GM23338 (cell line): ENCODE measurements at regions not wholly inside any gene's neighbourhood (a gene's known extent, or its start where the extent isn't known, plus 50 kb on each side); places are given as distances from the start of the nearest gene placed in this dataset.

Experiments
- CREB1 ChIP-seq: fragments of 250-450 bp; sonication (Bioruptor Pico); IDR thresholded peaks from 2 replicates; pipeline ENCODE4 v1.5.0; 2020; ENCODE audit warnings: low read depth, mild to moderate bottlenecking, moderate library complexity
- EZH2 ChIP-seq: fragments of 200-600 bp; sonication (generic); IDR thresholded peaks from one replicate; pipeline ENCODE4 v1.8.0; 2017; ENCODE audit warnings: antibody characterized with exemption, mild to moderate bottlenecking, low read depth; ENCODE audit not compliant: unreplicated experiment
- EZH2phosphoT487 ChIP-seq: fragments of 200-600 bp; sonication (generic); IDR thresholded peaks from one replicate; pipeline ENCODE4 v1.8.1; 2018; ENCODE audit warnings: antibody characterized with exemption; ENCODE audit not compliant: unreplicated experiment
- JUNB ChIP-seq: IDR thresholded peaks from one replicate; pipeline ENCODE4 v1.6.1; 2016; ENCODE audit warnings: antibody characterized with exemption; ENCODE audit not compliant: unreplicated experiment
- NANOG ChIP-seq: IDR thresholded peaks from 2 replicates; pipeline ENCODE4 v1.6.1; 2016; ENCODE audit warnings: antibody characterized with exemption, borderline replicate concordance
- POLR2AphosphoS5 ChIP-seq: IDR thresholded peaks from 2 replicates; pipeline ENCODE4 v1.6.1; 2016; ENCODE audit warnings: antibody characterized with exemption, low read depth
- STAT1 ChIP-seq: IDR thresholded peaks from one replicate; pipeline ENCODE4 v1.6.1; 2016; ENCODE audit warnings: antibody characterized with exemption; ENCODE audit not compliant: unreplicated experiment
- ZNF331 ChIP-seq: fragments of 250-450 bp; sonication (Bioruptor Pico); IDR thresholded peaks from 2 replicates; pipeline ENCODE4 v1.5.0; 2020; ENCODE audit warnings: low read depth, mild to moderate bottlenecking, moderate library complexity
- ZNF462 ChIP-seq: fragments of 250-450 bp; sonication (Bioruptor Pico); IDR thresholded peaks from 2 replicates; pipeline ENCODE4 v1.5.0; 2020; ENCODE audit warnings: mild to moderate bottlenecking, moderate library complexity
- TF ChIP-seq, protein P1 (sequence below), 2 experiments: fragments of 200-600 bp in 1 of 2; sonication (generic) in 1 of 2; conservative IDR thresholded peaks; 2 replicates each; pipeline versions ENCODE4 v1.5.1 to v1.6.1; 2016 to 2017; ENCODE audit warnings: antibody characterized with exemption in 2 of 2, low read depth in 2 of 2, mild to moderate bottlenecking in 2 of 2, moderate library complexity in 1 of 2
- TF ChIP-seq, protein P2 (sequence below): IDR thresholded peaks from one replicate; pipeline ENCODE4 v1.6.1; 2018; ENCODE audit warnings: antibody characterized with exemption; ENCODE audit not compliant: unreplicated experiment
- TF ChIP-seq, protein P3 (sequence below): IDR thresholded peaks from 2 replicates; pipeline ENCODE4 v1.6.1; 2016; ENCODE audit warnings: antibody characterized with exemption

DNA sequence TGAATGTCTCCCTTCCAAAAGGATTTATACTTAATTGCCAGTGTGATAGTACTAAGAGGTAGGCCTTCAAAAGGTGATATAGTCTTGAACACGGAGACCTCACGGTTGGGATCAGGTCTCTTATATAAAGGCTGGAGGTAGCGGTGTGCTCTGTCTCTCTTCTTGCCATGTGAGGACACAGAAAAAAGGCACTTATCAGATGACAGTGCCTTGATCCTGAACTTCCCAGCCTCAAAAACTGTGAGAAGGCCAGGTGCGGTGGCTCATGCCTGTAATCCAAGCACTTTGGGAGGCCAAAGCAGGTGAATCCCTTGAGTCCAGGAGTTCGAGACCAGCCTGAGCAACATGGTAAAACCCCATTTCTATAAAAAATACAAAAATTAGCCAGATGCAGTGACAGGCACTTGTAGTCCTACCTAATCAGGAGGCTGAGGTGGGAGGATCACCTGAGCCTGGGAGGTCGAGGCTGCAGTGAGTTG lies 108.9 kb upstream of the TOP3B start:
- TF ChIP-seq EZH2 (no peak), POLR2AphosphoS5 (no peak), JUNB (no peak), EZH2phosphoT487 (no peak), STAT1 (no peak), NANOG (no peak), ZNF331 (CRISPR knock-in tag) (no peak), CREB1 (no peak), ZNF462 (CRISPR knock-in tag) (no peak)
- TF ChIP-seq, protein P1, sequence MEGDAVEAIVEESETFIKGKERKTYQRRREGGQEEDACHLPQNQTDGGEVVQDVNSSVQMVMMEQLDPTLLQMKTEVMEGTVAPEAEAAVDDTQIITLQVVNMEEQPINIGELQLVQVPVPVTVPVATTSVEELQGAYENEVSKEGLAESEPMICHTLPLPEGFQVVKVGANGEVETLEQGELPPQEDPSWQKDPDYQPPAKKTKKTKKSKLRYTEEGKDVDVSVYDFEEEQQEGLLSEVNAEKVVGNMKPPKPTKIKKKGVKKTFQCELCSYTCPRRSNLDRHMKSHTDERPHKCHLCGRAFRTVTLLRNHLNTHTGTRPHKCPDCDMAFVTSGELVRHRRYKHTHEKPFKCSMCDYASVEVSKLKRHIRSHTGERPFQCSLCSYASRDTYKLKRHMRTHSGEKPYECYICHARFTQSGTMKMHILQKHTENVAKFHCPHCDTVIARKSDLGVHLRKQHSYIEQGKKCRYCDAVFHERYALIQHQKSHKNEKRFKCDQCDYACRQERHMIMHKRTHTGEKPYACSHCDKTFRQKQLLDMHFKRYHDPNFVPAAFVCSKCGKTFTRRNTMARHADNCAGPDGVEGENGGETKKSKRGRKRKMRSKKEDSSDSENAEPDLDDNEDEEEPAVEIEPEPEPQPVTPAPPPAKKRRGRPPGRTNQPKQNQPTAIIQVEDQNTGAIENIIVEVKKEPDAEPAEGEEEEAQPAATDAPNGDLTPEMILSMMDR (conservative IDR thresholded peaks at IDR 0.05; ENCODE audit: low read depth in 2 of 2): no peak
- TF ChIP-seq, protein P2, sequence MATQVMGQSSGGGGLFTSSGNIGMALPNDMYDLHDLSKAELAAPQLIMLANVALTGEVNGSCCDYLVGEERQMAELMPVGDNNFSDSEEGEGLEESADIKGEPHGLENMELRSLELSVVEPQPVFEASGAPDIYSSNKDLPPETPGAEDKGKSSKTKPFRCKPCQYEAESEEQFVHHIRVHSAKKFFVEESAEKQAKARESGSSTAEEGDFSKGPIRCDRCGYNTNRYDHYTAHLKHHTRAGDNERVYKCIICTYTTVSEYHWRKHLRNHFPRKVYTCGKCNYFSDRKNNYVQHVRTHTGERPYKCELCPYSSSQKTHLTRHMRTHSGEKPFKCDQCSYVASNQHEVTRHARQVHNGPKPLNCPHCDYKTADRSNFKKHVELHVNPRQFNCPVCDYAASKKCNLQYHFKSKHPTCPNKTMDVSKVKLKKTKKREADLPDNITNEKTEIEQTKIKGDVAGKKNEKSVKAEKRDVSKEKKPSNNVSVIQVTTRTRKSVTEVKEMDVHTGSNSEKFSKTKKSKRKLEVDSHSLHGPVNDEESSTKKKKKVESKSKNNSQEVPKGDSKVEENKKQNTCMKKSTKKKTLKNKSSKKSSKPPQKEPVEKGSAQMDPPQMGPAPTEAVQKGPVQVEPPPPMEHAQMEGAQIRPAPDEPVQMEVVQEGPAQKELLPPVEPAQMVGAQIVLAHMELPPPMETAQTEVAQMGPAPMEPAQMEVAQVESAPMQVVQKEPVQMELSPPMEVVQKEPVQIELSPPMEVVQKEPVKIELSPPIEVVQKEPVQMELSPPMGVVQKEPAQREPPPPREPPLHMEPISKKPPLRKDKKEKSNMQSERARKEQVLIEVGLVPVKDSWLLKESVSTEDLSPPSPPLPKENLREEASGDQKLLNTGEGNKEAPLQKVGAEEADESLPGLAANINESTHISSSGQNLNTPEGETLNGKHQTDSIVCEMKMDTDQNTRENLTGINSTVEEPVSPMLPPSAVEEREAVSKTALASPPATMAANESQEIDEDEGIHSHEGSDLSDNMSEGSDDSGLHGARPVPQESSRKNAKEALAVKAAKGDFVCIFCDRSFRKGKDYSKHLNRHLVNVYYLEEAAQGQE: no peak
- TF ChIP-seq, protein P3, sequence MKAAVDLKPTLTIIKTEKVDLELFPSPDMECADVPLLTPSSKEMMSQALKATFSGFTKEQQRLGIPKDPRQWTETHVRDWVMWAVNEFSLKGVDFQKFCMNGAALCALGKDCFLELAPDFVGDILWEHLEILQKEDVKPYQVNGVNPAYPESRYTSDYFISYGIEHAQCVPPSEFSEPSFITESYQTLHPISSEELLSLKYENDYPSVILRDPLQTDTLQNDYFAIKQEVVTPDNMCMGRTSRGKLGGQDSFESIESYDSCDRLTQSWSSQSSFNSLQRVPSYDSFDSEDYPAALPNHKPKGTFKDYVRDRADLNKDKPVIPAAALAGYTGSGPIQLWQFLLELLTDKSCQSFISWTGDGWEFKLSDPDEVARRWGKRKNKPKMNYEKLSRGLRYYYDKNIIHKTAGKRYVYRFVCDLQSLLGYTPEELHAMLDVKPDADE: no peak
